ENCODE measurements at regions not wholly inside any gene's neighbourhood (a gene's known extent, or its start where the extent isn't known, plus 50 kb on each side); places are given as distances from the start of the nearest gene placed in this dataset.

GRCh38 chr14:22147716-22148115 lies 441.3 kb downstream of the DAD1 start:
- Mint-ChIP-seq H3K4me1 (no peaks in the 10 kb centered on the region), H3K27ac (no peak overlapping the region), H3K9me3 (ENCODE audit: low read depth) (no peaks in the 10 kb centered on the region), H3K27me3 (no peaks in the 10 kb centered on the region), H3K4me3 (peak overlapping the region; percentile 35), H3K36me3 (no peaks in the 10 kb centered on the region)
- no peak for DNase-seq
- ATAC-seq: no peak
- CTCF ChIA-PET: interaction anchor here (1.4 kb wide), 1 partner anchor 422 kb away, joined by 4 read pairs; no protein-coding TSS in a partner anchor

DNA sequence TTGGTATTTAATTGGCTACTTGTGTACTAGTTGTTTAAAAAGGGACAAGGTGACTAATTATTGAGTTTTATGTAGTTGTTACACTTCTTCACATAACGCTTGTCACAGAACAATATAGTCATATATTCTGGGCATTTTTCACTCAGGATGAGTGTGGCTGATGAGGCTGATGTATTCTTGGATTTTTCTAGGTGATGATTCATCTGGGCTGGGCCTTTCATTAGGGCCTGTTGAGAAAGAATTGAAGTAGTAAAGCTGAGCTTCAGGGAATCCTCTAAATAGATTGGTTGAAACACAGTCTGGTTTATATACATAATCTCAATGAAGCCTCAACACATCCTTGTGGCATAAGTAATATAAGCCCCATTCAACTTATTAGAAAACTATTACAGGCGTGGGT lies 445.7 kb downstream of the DAD1 start:
- no peaks in the 10 kb centered on the region for H3K36me3 Mint-ChIP-seq
- ATAC-seq: no peak
- H3K27ac Mint-ChIP-seq: no peak overlapping the region
- no peaks in the 10 kb centered on the region for H3K9me3 Mint-ChIP-seq (ENCODE audit: low read depth)
- no peak overlapping the region for H3K4me3 Mint-ChIP-seq
- H3K27me3 Mint-ChIP-seq: no peaks in the 10 kb centered on the region
- CTCF ChIA-PET: no interaction called here
- no peak for DNase-seq
- no peaks in the 10 kb centered on the region for H3K4me1 Mint-ChIP-seq

- H3K36me3 Mint-ChIP-seq: no peaks in the 10 kb centered on the region
Observed at GRCh38 chr14:22140633-22141032, 448.4 kb downstream of the DAD1 start.

DNA sequence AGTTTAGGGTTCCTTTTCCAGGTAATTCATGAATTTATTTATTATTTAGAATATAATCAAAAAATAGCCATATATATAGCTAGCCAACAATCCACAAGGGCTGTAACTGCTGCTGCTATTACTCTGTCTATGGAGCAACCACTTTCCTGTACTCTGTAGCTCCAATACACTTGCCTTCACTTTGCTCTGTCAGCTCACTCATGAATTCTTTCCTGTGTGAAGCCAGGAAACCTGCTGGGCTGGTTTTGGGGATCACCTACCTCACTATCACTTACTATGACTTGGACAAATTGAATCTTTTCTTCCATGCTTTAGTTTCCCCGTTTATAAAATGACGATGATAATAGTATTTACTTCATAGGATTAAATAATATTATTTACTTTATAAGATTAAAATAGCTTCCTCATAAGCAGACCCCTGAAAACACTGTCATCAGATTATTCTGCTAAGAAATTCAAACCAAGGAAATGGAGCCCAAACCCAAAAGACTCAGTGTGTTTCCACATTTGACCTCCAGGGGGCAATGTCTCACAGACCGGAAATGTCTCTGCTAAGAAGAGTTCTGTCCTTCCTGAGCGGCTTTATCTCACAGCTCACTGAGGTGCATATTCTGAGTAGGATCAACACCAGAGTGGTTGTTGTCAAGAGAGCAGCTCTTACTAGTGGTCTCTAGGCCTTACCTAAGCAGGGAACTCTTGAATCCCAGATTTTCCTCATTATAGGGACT lies 457.1 kb downstream of the DAD1 start:
- peak; percentile 41 for DNase-seq
- no peak for ATAC-seq
- CTCF ChIA-PET: interaction anchor here (1.0 to 1.4 kb wide), 3 partner anchors 10 to 28 kb away, joined by 3 to 4 read pairs (median 3); no protein-coding TSS in a partner anchor
- Mint-ChIP-seq H3K36me3 (peaks cover 1% of the 10 kb centered on the region), H3K27me3 (no peaks in the 10 kb centered on the region), H3K4me3 (no peak overlapping the region), H3K27ac (no peak overlapping the region), H3K9me3 (ENCODE audit: low read depth) (no peaks in the 10 kb centered on the region), H3K4me1 (no peaks in the 10 kb centered on the region)

More at GRCh38 chr14:22140633-22141032, 448.4 kb downstream of the DAD1 start:
- ATAC-seq (no peak), DNase-seq (no peak)
- Mint-ChIP-seq H3K4me3 (no peak overlapping the region), H3K4me1 (no peaks in the 10 kb centered on the region), H3K9me3 (ENCODE audit: low read depth) (no peaks in the 10 kb centered on the region), H3K27me3 (no peaks in the 10 kb centered on the region), H3K27ac (no peak overlapping the region)
- CTCF ChIA-PET: no interaction called here

- Mint-ChIP-seq H3K9me3 (ENCODE audit: low read depth) (no peaks in the 10 kb centered on the region), H3K4me3 (peak overlapping the region; percentile 78), H3K27me3 (no peaks in the 10 kb centered on the region), H3K36me3 (no peaks in the 10 kb centered on the region), H3K27ac (peak overlapping the region; percentile 77), H3K4me1 (peaks cover 10% of the 10 kb centered on the region)
- ATAC-seq (no peak), DNase-seq (no peak)
- CTCF ChIA-PET: no interaction called here
Observed at GRCh38 chr14:22124073-22124613, 450.5 kb upstream of the OR4E1 start.

GRCh38 chr14:22122829-22123560 lies 449.4 kb upstream of the OR4E1 start:
- CTCF ChIA-PET: interaction anchor here (1.1 to 2.3 kb wide), 5 partner anchors 9 to 447 kb away, joined by 4 to 7 read pairs (median 5); no protein-coding TSS in a partner anchor
- ATAC-seq: peak; percentile 33
- Mint-ChIP-seq H3K9me3 (ENCODE audit: low read depth) (no peaks in the 10 kb centered on the region), H3K4me1 (peaks cover 10% of the 10 kb centered on the region), H3K4me3 (peak overlapping the region; percentile 78), H3K36me3 (no peaks in the 10 kb centered on the region), H3K27me3 (no peaks in the 10 kb centered on the region), H3K27ac (peak overlapping the region; percentile 83)
- DNase-seq: no peak

DNA sequence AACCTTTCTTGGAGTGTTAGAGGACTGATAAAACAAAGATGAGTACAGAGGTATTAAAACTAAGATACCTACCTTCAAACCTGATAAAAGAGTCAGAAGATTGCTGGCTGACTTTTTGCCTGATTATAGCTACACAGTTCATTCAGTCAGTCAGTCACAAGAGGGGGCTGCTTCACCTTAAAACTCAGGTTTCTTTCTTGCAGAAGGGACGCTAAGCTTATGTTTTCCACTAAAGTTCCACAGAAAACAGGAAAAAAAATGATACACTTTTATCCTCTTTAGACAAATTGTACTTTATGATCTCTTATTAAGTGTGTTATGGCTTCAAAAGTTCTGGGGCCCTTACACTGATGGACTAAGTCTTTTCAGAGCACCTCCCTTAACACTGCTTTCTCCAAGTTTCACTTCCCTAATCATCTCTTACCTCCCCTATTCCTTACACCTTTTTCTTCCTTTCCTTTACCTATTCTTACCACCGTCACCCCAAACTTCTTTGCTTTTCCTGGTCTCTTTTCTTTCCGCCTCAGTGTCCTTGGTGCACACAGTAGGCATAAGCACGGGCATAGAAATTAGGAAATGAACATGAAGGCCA lies 448.7 kb upstream of the OR4E1 start:
- no peaks in the 10 kb centered on the region for H3K9me3 Mint-ChIP-seq (ENCODE audit: low read depth)
- H3K4me1 Mint-ChIP-seq: peaks cover 10% of the 10 kb centered on the region
- H3K27me3 Mint-ChIP-seq: no peaks in the 10 kb centered on the region
- no peak for ATAC-seq
- peak overlapping the region; percentile 62 for H3K4me3 Mint-ChIP-seq
- no peak for DNase-seq
- CTCF ChIA-PET: interaction anchor here (1.1 to 2.3 kb wide), 6 partner anchors 9 to 448 kb away, joined by 3 to 7 read pairs (median 4); no protein-coding TSS in a partner anchor
- H3K27ac Mint-ChIP-seq: peak overlapping the region; percentile 83
- H3K36me3 Mint-ChIP-seq: no peaks in the 10 kb centered on the region

DNA sequence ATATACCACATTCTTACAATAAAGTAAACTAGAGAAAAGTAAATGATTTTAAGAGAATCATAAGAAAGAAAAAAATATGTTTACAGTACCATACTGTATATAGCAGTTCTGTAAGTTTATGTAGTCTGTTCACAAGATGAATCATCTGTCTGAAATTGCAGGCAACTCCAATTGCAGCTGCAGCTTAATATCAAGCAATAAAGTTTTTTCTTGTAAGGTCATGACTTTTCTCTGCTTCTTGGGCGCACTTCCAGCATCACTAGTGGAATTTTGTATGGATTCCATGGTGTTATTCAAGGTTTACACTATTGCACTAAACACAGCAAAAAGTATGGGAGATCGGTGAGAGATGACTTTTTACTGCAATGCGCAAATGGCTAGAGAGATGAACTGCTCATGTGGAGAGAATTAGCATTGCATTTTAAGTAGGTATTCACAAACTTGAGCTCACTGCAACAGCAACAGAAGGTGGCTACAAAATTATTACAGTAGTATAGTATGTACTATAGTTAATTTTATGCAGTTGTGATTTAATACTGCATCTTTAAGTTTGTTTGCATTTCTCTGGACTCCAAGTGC lies 445.4 kb upstream of the OR4E1 start:
- Mint-ChIP-seq H3K36me3 (no peaks in the 10 kb centered on the region), H3K4me1 (peaks cover 13% of the 10 kb centered on the region), H3K27me3 (no peaks in the 10 kb centered on the region), H3K9me3 (ENCODE audit: low read depth) (no peaks in the 10 kb centered on the region), H3K27ac (peak overlapping the region; percentile 52), H3K4me3 (peak overlapping the region; percentile 45)
- no peak for ATAC-seq
- CTCF ChIA-PET: interaction anchor here (0.6 kb wide), 1 partner anchor 828 kb away, joined by 3 read pairs; no protein-coding TSS in a partner anchor
- DNase-seq: no peak

GRCh38 chr14:22113401-22113800 lies 439.8 kb upstream of the OR4E1 start:
- peak overlapping the region; percentile 36 for H3K4me3 Mint-ChIP-seq
- CTCF ChIA-PET: interaction anchor here (1.3 kb wide), 1 partner anchor 9 kb away, joined by 7 read pairs; no protein-coding TSS in a partner anchor
- H3K36me3 Mint-ChIP-seq: no peaks in the 10 kb centered on the region
- no peaks in the 10 kb centered on the region for H3K27me3 Mint-ChIP-seq
- ATAC-seq (peak; percentile 53), DNase-seq (no peak)
- H3K9me3 Mint-ChIP-seq (ENCODE audit: low read depth): no peaks in the 10 kb centered on the region
- H3K27ac Mint-ChIP-seq: peak overlapping the region; percentile 76
- H3K4me1 Mint-ChIP-seq: peaks cover 12% of the 10 kb centered on the region

- Mint-ChIP-seq H3K27ac (peak overlapping the region; percentile 75), H3K36me3 (no peaks in the 10 kb centered on the region), H3K4me3 (peak overlapping the region; percentile 71), H3K27me3 (no peaks in the 10 kb centered on the region), H3K4me1 (peaks cover 19% of the 10 kb centered on the region), H3K9me3 (ENCODE audit: low read depth) (no peaks in the 10 kb centered on the region)
- DNase-seq: peak; percentile 60
- CTCF ChIA-PET: interaction anchor here (0.8 to 1.7 kb wide), 6 partner anchors 9 to 458 kb away, joined by 3 to 4 read pairs (median 3); no protein-coding TSS in a partner anchor
- ATAC-seq: no peak
Observed at GRCh38 chr14:22112004-22112403, 438.4 kb upstream of the OR4E1 start.

- Mint-ChIP-seq H3K9me3 (ENCODE audit: low read depth) (no peaks in the 10 kb centered on the region), H3K4me3 (no peak overlapping the region), H3K36me3 (no peaks in the 10 kb centered on the region), H3K27me3 (no peaks in the 10 kb centered on the region), H3K27ac (peak overlapping the region; percentile 67), H3K4me1 (peaks cover 17% of the 10 kb centered on the region)
- ATAC-seq (no peak), DNase-seq (no peak)
- CTCF ChIA-PET: interaction anchor here (1.3 kb wide), 1 partner anchor 463 kb away, joined by 3 read pairs; no protein-coding TSS in a partner anchor
Observed at GRCh38 chr14:22107753-22108152, 434.1 kb upstream of the OR4E1 start.

- Mint-ChIP-seq H3K4me3 (peak overlapping the region; percentile 11), H3K9me3 (ENCODE audit: low read depth) (no peaks in the 10 kb centered on the region), H3K27ac (peak overlapping the region; percentile 67), H3K4me1 (peaks cover 13% of the 10 kb centered on the region), H3K27me3 (no peaks in the 10 kb centered on the region), H3K36me3 (no peaks in the 10 kb centered on the region)
- ATAC-seq (no peak), DNase-seq (no peak)
- CTCF ChIA-PET: interaction anchor here (1.3 kb wide), 1 partner anchor 463 kb away, joined by 3 read pairs; no protein-coding TSS in a partner anchor
Observed at GRCh38 chr14:22106700-22107697, 433.4 kb upstream of the OR4E1 start.

All from activated CD8-positive, alpha-beta memory T cell treated with anti-CD3 and anti-CD28 coated beads, Interleukin-2, amount 10 ng/mL, durations not matched to agents 7 days and 5 days (primary cell).